Peyer's patch (tissue), 4 donors: ENCODE measurements at regions not wholly inside any gene's neighbourhood (a gene's known extent, or its start where the extent isn't known, plus 50 kb on each side); places are given as distances from the start of the nearest gene placed in this dataset.

Experiments
- DNase-seq, 3 donors: peaks; one replicate each; pipeline ENCODE4 v3.0.0-alpha.2; 2017 to 2019
- H3K27ac ChIP-seq, 4 donors: fragments of 200-600 bp; sonication (generic); one replicate each; pipeline ENCODE4 v1.5.1; 2016 to 2019
- H3K27me3 ChIP-seq, 2 donors: fragments of 200-600 bp; sonication (generic); one replicate each; pipeline ENCODE4 v1.5.1; 2019
- H3K36me3 ChIP-seq, 3 donors: fragments of 200-600 bp; sonication (generic); one replicate each; pipeline ENCODE4 v1.5.1; 2016 to 2019
- H3K4me1 ChIP-seq, 4 donors: fragments of 200-600 bp; sonication (generic); one replicate each; pipeline ENCODE4 v1.5.1; 2016 to 2019
- H3K4me3 ChIP-seq, 4 donors: fragments of 200-600 bp; sonication (generic); 1 replicate in 3 of 4; 2 replicates in 1 of 4; pipeline ENCODE4 v1.5.1; 2016 to 2019; ENCODE audit warnings: mild to moderate bottlenecking in 1 of 4
- H3K9me3 ChIP-seq, 4 donors: fragments of 200-600 bp; sonication (generic); one replicate each; pipeline ENCODE4 v1.5.1; 2016 to 2019; ENCODE audit warnings: mild to moderate bottlenecking in 1 of 4
- CTCF ChIP-seq, 6 experiments: fragments of 450-650 bp in 4 of 6; fragments of 200-600 bp in 2 of 6; sonication (generic) in 1 of 6; IDR thresholded peaks; one replicate each; pipeline ENCODE4 v1.5.1; 2017 to 2019; ENCODE audit warnings: antibody characterized with exemption in 6 of 6, mild to moderate bottlenecking in 3 of 6, moderate library complexity in 1 of 6
- POLR2A ChIP-seq, 2 donors: fragments of 450-650 bp; IDR thresholded peaks; one replicate each; pipeline ENCODE4 v1.5.1; 2017; ENCODE audit warnings: antibody characterized with exemption in 2 of 2, mild to moderate bottlenecking in 2 of 2, moderate library complexity in 2 of 2

GRCh38 chr4:189092581-189092980 is 848.1 kb upstream of the FRG1 start:
- no peaks in the 10 kb centered on the region for H3K4me1 ChIP-seq
- H3K27me3 ChIP-seq, result no peaks in the 10 kb centered on the region
- H3K27ac ChIP-seq, result no peak overlapping the region
- H3K36me3 ChIP-seq, result no peaks in the 10 kb centered on the region
- DNase-seq, result no peak
- no peaks in the 10 kb centered on the region for H3K9me3 ChIP-seq
- no peak for TF ChIP-seq CTCF (IDR thresholded peaks at IDR 0.05)
- no peak for TF ChIP-seq POLR2A (IDR thresholded peaks at IDR 0.05)
- peak overlapping the region in 1 of 4 donors; percentile 16 for H3K4me3 ChIP-seq

GRCh38 chr4:189096108-189096507 is 844.6 kb upstream of the FRG1 start:
- H3K36me3 ChIP-seq, result no peaks in the 10 kb centered on the region
- TF ChIP-seq POLR2A (IDR thresholded peaks at IDR 0.05), result no peak
- no peak for TF ChIP-seq CTCF (IDR thresholded peaks at IDR 0.05)
- H3K9me3 ChIP-seq, result no peaks in the 10 kb centered on the region
- H3K27ac ChIP-seq, result no peak overlapping the region
- H3K4me3 ChIP-seq, result no peak overlapping the region
- DNase-seq, result no peak
- H3K4me1 ChIP-seq, result no peaks in the 10 kb centered on the region
- no peaks in the 10 kb centered on the region for H3K27me3 ChIP-seq

DNA sequence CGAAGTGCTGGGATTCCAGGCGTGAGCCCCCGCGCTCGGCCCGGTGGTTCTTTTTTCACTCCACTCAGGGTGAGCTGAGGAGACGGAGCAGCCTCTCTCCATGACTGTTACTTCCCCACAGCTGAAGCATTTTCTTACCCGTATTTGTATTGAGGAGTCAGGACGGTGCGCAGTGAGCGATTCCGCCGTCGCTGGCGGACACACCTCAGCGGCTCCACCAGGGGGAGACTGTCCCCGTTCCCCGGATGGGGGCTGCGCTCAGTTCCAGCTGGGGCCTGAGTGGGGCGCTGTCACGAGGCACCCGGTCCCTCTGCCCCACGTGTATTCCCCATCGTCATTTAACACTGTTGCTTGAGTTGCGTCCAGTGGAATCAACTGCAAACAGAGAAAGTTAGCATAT is 844.0 kb upstream of the FRG1 start:
- no peak overlapping the region for H3K27ac ChIP-seq
- no peaks in the 10 kb centered on the region for H3K4me1 ChIP-seq
- no peaks in the 10 kb centered on the region for H3K9me3 ChIP-seq
- H3K36me3 ChIP-seq, result no peaks in the 10 kb centered on the region
- no peaks in the 10 kb centered on the region for H3K27me3 ChIP-seq
- TF ChIP-seq POLR2A (IDR thresholded peaks at IDR 0.05) (no peak), CTCF (IDR thresholded peaks at IDR 0.05) (no peak)
- no peak overlapping the region for H3K4me3 ChIP-seq
- DNase-seq, result no peak

DNA sequence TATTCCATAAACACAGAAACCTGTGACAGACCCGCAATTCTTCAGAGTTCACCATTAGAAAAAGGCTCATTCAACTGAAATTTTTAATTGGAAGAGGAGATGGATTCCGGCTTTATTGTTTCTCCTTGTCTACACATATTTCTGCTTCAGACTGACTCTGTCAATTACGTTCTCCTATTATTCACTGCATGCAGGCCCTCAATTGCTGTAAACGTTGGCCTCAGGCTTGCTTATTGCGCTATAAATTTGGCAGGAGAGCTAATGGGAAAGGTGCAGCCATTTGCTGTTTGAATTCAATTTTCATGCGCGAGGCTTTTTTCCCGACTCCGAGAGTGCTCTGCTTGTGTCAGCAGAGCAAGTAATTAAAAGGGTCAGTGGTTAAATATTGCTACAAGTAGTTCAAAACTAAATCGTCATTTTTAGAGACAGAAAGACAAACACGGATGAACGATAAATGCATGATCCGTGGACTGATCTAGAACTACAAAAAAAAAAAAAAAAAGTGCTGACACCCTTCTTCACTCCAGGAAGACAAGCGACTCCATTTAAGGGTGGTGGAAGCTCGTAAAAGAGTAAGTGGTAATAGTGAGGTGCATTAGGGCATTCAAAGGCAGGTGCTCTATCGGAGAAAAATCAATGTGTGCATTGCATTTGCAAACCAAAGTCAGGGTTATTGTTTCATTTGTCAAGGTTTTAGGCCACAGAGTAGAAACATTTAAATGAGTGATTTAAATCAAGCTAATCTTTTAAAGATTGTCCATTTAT is 841.6 kb upstream of the FRG1 start:
- no peak overlapping the region for H3K4me3 ChIP-seq
- DNase-seq, result no peak

DNA sequence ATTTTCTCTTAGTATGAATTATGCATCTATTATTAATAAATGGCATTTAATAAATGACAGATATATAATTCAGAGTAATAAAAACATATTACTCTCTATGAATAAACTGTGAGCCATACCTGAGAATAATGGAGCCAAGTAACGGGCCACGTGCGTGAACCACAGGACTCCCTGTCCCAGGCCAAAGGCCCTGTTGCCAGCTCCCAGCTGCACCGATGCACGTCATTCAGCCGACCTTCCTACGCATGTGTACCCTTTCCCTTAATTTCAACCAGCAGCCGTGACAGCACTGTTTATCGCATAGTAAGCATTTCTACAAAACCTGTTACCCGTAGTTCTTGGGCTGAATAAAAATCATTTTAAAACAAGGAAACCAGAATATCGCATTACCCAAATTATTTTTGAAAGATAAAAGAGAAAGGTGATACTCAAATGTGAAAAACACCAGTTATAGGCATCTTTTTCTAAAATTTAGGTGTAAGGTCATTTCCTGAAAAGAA is 827.2 kb upstream of the FRG1 start:
- Histone ChIP-seq H3K9me3 (no peaks in the 10 kb centered on the region), H3K27ac (no peak overlapping the region), H3K4me1 (no peaks in the 10 kb centered on the region), H3K36me3 (no peaks in the 10 kb centered on the region), H3K27me3 (no peaks in the 10 kb centered on the region), H3K4me3 (no peak overlapping the region)
- DNase-seq, result no peak
- no peak for TF ChIP-seq CTCF (IDR thresholded peaks at IDR 0.05)
- TF ChIP-seq POLR2A (IDR thresholded peaks at IDR 0.05), result no peak

More for the DNA sequence above, 841.6 kb upstream of the FRG1 start:
- no peak overlapping the region for H3K27ac ChIP-seq
- H3K9me3 ChIP-seq, result no peaks in the 10 kb centered on the region
- TF ChIP-seq POLR2A (IDR thresholded peaks at IDR 0.05) (no peak), CTCF (IDR thresholded peaks at IDR 0.05) (no peak)
- no peaks in the 10 kb centered on the region for H3K4me1 ChIP-seq
- H3K27me3 ChIP-seq, result no peaks in the 10 kb centered on the region
- no peaks in the 10 kb centered on the region for H3K36me3 ChIP-seq
